Left hindlimb (tissue), 1 donor: ENCODE measurements at regions not wholly inside any gene's neighbourhood (a gene's known extent, or its start where the extent isn't known, plus 50 kb on each side); places are given as distances from the start of the nearest gene placed in this dataset.

Experiments used
- DNase-seq: peaks from one replicate; pipeline ENCODE4 v3.0.0-alpha.2; 2018

- DNase-seq: no peak
Measured at GRCh38 chr11:112877581-112877980, 83.6 kb upstream of the NCAM1 start.

- peak; percentile 48 for DNase-seq
Measured at GRCh38 chr11:112878033-112878601, 83.1 kb upstream of the NCAM1 start.

- DNase-seq: no peak
Measured at GRCh38 chr11:112880495-112880894, 80.7 kb upstream of the NCAM1 start.

- DNase-seq: peak; percentile 88
Measured at GRCh38 chr11:112881461-112881860, 79.8 kb upstream of the NCAM1 start.

- DNase-seq: no peak
Measured at GRCh38 chr11:112882494-112883381, 78.5 kb upstream of the NCAM1 start.

- DNase-seq: no peak
Measured at GRCh38 chr11:112884012-112884767, 77.0 kb upstream of the NCAM1 start.

GRCh38 chr11:112885744-112886433 is 75.3 kb upstream of the NCAM1 start:
- DNase-seq: no peak

GRCh38 chr11:112886434-112887370 is 74.5 kb upstream of the NCAM1 start:
- no peak for DNase-seq

- DNase-seq: no peak
Measured at GRCh38 chr11:112889446-112889845, 71.8 kb upstream of the NCAM1 start.

GRCh38 chr11:112899235-112900006 is 61.8 kb upstream of the NCAM1 start:
- DNase-seq: no peak

- DNase-seq: no peak
Measured at GRCh38 chr11:112901924-112902323, 59.3 kb upstream of the NCAM1 start.

GRCh38 chr11:112902361-112903011 is 58.7 kb upstream of the NCAM1 start:
- no peak for DNase-seq

- DNase-seq: no peak
Measured at GRCh38 chr11:112903340-112903739, 57.9 kb upstream of the NCAM1 start.

GRCh38 chr11:112911124-112911523 is 50.1 kb upstream of the NCAM1 start:
- no peak for DNase-seq
